LoVo (cell line): ENCODE measurements at regions not wholly inside any gene's neighbourhood (a gene's known extent, or its start where the extent isn't known, plus 50 kb on each side); places are given as distances from the start of the nearest gene placed in this dataset.

Experiments
- DNase-seq: peaks from one replicate; pipeline ENCODE4 v3.0.0-alpha.2; 2016; ENCODE audit warnings: low spot score

DNA sequence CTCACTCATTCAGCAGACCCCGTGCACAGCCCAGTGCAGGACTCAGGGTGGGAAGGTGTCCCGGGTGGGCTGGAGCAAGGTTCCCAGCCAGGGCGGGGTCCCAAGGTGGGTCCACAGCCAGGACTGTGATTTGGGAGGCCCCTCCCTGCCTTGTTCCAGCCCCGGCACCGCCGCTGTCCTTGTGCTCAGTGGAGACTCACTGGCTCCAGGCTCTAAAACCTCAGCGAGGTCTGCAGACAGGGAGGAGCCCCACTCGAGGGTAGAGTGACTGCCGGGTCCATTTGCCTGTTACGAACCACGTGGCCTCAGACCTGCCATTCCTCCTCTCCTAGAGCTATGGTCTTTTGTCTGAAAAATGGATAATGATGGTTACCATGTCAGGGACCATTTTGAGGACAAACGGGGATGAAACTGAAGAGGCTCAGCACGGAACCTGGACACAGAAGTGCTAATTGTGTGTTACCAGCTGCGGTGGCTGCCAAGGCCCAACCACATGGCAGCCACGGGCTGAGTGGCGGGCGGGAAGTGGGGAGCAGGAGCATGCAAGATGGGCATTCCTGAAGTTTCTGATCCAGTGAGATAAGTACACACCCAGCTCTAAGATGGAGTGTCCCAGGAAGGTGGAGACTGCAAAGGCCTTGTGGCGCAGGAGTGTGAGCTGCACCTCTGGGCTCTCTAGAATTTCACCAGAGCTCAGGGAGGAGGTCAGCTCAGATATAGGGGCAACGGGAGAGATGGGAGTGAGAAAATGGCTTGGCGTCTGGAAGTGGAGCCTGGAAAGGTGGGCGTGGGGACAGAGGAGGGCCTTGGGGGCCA is 317.6 kb downstream of the SEC14L1 start:
- no peak for DNase-seq

GRCh38 chr17:77459018-77459755 is 318.4 kb downstream of the SEC14L1 start:
- DNase-seq = no peak

GRCh38 chr17:77460514-77461046 is 319.8 kb downstream of the SEC14L1 start:
- no peak for DNase-seq

- no peak for DNase-seq
Measured at GRCh38 chr17:77461277-77462057, 320.7 kb downstream of the SEC14L1 start.

DNA sequence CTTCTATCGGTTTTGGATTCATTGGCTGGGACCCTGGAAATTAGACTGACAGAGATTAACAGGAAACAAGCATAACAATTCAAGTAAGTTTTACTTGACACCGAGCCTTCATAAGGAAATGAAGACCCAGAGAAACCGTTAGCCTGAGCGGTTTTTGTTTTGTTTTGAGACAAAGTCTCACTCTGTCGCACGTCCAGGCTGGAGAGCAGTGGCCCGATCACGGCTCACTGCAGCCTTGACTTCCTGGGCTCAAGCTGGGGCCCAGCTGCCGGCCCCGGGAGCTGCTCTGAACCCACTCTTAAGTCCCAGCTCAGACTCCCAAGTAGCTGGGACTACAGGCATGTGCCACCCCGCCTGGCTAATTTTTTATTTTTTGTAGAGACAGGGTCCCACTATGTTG is 321.3 kb downstream of the SEC14L1 start:
- no peak for DNase-seq

GRCh38 chr17:77462553-77463497 is 322.1 kb downstream of the SEC14L1 start:
- no peak for DNase-seq

GRCh38 chr17:77464988-77465357 is 324.2 kb downstream of the SEC14L1 start:
- DNase-seq = no peak

- no peak for DNase-seq
Measured at GRCh38 chr17:77465358-77466041, 324.7 kb downstream of the SEC14L1 start.

GRCh38 chr17:77466140-77466539 is 325.4 kb downstream of the SEC14L1 start:
- no peak for DNase-seq

DNA sequence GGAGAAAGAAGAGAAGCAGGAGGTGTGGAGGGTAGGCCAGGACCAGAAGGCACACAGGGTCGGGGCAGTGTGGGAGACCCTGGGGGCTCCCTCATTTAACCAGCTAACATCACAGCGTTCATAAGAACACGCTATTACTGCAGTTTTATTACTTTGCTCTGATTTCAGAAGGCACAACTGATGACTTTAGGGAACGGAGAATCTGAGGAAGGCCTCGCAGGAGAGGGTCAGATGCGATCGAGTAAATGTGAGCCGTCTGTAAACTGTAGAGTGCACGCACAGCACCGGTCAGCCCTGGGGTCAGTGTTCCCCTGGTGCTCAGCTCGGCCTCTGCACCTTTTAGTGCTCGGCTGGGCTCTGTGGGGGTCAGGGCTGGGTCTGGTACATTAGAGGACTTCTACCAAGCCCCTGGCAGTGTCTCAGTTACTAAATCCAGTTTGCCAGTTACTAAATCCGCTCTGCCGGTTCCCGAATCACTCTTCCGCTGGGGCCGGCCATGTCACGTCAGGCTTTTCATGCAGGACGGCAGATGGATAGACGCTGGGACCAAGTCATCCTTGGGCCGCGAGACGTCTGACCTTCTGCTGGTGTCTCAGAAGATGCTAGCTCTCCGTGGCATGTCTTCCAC is 325.9 kb downstream of the SEC14L1 start:
- DNase-seq = no peak

GRCh38 chr17:77467521-77467920 is 326.8 kb downstream of the SEC14L1 start:
- DNase-seq = no peak

GRCh38 chr17:77468897-77469296 is 328.1 kb downstream of the SEC14L1 start:
- no peak for DNase-seq

DNA sequence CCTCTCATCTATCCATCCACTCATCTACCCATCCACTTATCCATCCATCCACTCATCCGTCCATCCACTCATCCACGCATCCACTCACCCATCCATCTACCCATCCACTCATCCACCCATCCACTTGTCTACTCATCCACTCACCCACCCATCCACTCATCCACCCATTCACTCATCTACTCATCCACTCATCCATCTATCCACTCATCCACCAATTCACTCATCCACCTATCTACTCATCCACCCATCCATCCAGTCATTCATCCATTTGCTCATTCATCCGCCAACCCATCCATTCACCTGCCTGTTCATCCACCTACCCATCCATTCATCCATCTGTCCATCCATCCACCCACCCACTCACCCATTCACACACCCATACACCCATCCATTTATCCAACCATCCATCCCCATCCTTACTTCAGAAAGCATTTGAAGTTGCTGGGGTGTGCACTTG is 329.6 kb downstream of the SEC14L1 start:
- no peak for DNase-seq

DNA sequence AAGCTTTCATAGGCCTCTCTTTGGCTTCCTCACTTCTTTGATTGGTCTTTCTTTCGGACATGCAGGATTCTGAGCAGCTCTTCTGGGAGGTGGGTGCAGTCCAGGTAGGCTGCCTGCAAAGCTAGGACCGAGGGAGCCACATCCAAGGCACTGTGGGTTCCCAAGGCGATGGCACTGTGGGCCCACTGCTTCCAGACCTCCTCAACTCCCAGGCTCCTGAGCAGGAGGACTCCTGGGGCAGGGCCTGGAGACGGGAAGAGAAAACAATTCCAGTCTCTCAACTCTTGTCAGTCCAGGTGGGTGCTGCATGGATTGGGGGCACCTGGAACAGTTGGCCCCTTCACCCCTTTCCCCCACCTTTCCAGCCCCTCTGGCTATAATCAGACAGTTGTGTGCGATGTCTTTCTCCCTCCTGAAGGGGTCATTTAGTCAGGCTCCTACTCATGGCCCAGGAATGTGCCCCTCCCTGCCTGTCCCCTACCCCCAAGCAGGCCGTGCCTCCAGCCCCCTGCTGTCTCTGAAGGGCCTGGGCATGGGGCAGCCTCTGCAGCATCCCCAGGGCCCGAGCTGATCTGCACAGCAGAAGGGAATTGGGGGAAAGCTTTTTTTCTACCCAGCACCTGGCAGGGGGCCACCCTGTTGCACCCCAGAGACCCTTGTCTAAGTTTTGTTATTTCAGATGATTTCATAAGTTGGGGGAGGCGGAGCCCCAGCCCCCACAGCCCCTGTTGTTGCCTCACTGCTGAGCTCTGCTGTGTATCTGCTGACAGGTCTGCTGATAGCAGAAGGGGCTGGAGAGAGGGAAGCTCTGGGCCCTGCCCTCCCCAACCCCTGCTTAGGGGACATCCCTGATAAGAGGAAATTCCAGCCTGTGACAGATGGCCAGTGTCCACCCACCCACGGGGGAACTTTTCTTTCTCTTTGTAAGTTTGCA is 330.3 kb downstream of the SEC14L1 start:
- no peak for DNase-seq

- no peak for DNase-seq
Measured at GRCh38 chr17:77471984-77472461, 331.3 kb downstream of the SEC14L1 start.

DNA sequence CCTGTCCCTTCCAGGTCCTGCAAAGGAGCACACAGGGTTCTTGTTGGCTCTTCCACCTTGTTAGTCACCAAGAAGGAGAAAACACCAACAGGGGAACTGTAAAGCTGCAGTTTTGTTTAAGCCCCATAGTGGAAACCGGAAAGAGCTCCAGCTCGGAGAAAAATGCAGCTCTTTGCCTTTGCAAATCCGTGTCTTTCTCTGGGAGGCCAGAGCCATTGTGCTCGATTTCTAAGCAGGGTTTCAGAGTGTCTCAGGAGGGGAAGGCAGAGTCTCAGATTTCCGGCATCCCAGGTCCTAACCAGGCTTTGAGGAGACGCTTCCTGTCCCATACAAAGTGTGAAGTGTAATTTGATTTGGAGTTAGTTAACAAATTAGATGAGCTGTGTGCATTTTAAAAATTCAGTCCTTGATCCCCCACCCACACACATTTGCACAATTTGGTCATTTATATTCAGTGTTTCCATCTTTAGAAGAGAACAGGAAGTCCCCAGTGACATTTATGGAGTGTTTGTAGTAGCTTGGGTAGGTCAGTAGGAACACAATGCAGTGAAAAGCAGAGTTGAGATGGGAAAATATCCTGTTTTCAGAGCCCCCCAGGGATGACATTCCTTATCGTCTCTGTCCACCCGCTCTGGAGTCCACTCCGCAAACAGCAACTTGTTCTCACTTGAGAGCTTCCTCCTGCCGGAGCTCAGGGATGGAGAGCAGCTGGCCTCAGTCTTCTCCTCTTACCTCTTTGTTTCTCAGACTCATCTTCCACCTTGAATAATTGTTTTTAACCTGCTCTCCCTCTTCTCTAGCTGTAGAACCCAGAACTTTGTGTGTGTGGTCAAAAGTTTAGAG is 331.9 kb downstream of the SEC14L1 start:
- DNase-seq = no peak

GRCh38 chr17:77473615-77474226 is 333.0 kb downstream of the SEC14L1 start:
- DNase-seq = no peak
